GM12878 (cell line): ENCODE measurements at regions not wholly inside any gene's neighbourhood (a gene's known extent, or its start where the extent isn't known, plus 50 kb on each side); places are given as distances from the start of the nearest gene placed in this dataset.

Source experiments
- ATAC-seq: fragments of 200-7000 bp; cut with Tn5 transposase; 3 replicates; pipeline ENCODE4 v1.9.1; 2020; ENCODE audit warnings: mild to moderate bottlenecking, moderate library complexity
- BruUV-seq: library from RNA; stranded (reverse); fragments of 400-500 nt; replicated peaks from 2 replicates; lab custom pipeline; 2021; lab: Mats Ljungman, UMichigan
- CTCF ChIA-PET: fragments of 300-600 bp; sonication (Branson Sonifier 250); formaldehyde crosslinking; extraction: SDS; loops from one replicate; lab custom pipeline; 2021; ENCODE audit warnings: inconsistent platforms; lab: Yijun Ruan, JAX
- POLR2A ChIA-PET: fragments of 350-600 bp; formaldehyde crosslinking; extraction: SDS; loops from one replicate; lab custom pipeline; 2021; ENCODE audit warnings: inconsistent platforms; lab: Charles Lee
- RAD21 ChIA-PET: fragments of 300-600 bp; sonication (Branson Sonifier 250); formaldehyde crosslinking; loops from one replicate; lab custom pipeline; 2023; ENCODE audit warnings: antibody characterized with exemption; ENCODE audit not compliant: unreplicated experiment; lab: Charles Lee
- SMC1A ChIA-PET: fragments of 300-600 bp; sonication (Branson Sonifier 250); formaldehyde crosslinking; loops from one replicate; lab custom pipeline; 2023; ENCODE audit not compliant: unreplicated experiment, uncharacterized antibody; lab: Charles Lee
- DNase-seq: peaks from one replicate; pipeline ENCODE4 v3.0.0-alpha.2; 2011; ENCODE audit warnings: low read depth, low spot score
- FAIRE-seq: peaks from 3 replicates; lab custom pipeline; 2011; peaks lifted over from hg19 to GRCh38; lab: Jason Lieb, UNC
- H2AFZ ChIP-seq: 2 replicates; pipeline ENCODE4 v1.6.0; 2011; ENCODE audit warnings: low read depth, low read length, control low read depth; ENCODE audit not compliant: control insufficient read depth
- H3K27ac ChIP-seq: 2 replicates; pipeline ENCODE4 v1.5.1; 2011; ENCODE audit warnings: control low read depth; ENCODE audit not compliant: control insufficient read depth, insufficient read depth
- H3K27me3 ChIP-seq, 2 experiments: replicated peaks in 1 of 2; 2 replicates each; pipeline versions ENCODE4 v1.6.0 to v1.6.1; 2011; ENCODE audit warnings: low read length in 1 of 2; ENCODE audit not compliant: control insufficient read depth in 2 of 2, insufficient read depth in 2 of 2
- H3K36me3 ChIP-seq, 2 experiments: 2 replicates each; pipeline ENCODE4 v1.5.1; 2011; ENCODE audit warnings: low read length in 1 of 2; ENCODE audit not compliant: control insufficient read depth in 2 of 2, insufficient read depth in 2 of 2
- H3K4me1 ChIP-seq: 2 replicates; pipeline ENCODE4 v1.6.1; 2011; ENCODE audit warnings: mild to moderate bottlenecking, low read length, moderate library complexity, mixed read lengths; ENCODE audit not compliant: control insufficient read depth, insufficient read depth
- H3K4me2 ChIP-seq: 2 replicates; pipeline ENCODE4 v1.6.0; 2011; ENCODE audit warnings: control low read depth; ENCODE audit not compliant: control insufficient read depth, insufficient read depth
- H3K4me3 ChIP-seq: fragments of 200-600 bp; sonication (generic); 2 replicates; pipeline ENCODE4 v1.5.1; 2016
- H3K79me2 ChIP-seq: 2 replicates; pipeline ENCODE4 v1.6.0; 2011; ENCODE audit warnings: low read length; ENCODE audit not compliant: control insufficient read depth, insufficient read depth
- H3K9ac ChIP-seq: 2 replicates; pipeline ENCODE4 v1.8.0; 2011; ENCODE audit warnings: low read length, control low read depth, mixed read lengths; ENCODE audit not compliant: control insufficient read depth, insufficient read depth
- H3K9me3 ChIP-seq: replicated peaks from 3 replicates; pipeline ENCODE4 v1.5.1; 2011; ENCODE audit warnings: mild to moderate bottlenecking, low read length; ENCODE audit not compliant: control insufficient read depth, insufficient read depth
- H4K20me1 ChIP-seq: 2 replicates; pipeline ENCODE4 v1.6.0; 2011; ENCODE audit not compliant: control insufficient read depth, insufficient read depth
- CBX3 ChIP-seq: fragments of 200-600 bp; sonication (generic); IDR thresholded peaks from 2 replicates; pipeline ENCODE4 v1.6.1; 2016; ENCODE audit warnings: low read depth, borderline replicate concordance
- IKZF2 ChIP-seq, 2 experiments: fragments of 450-650 bp; IDR thresholded peaks; 2 replicates each; pipeline ENCODE4 v1.6.1; 2017; ENCODE audit warnings: mild to moderate bottlenecking in 2 of 2, moderate library complexity in 2 of 2
- KLF5 ChIP-seq: fragments of 450-650 bp; IDR thresholded peaks from 2 replicates; pipeline ENCODE4 v1.6.1; 2014; ENCODE audit warnings: mild to moderate bottlenecking; ENCODE audit not compliant: partially characterized antibody
- NBN ChIP-seq: fragments of 450-650 bp; IDR thresholded peaks from 2 replicates; pipeline ENCODE4 v1.6.1; 2016
- NFYB ChIP-seq: IDR thresholded peaks from 2 replicates; pipeline ENCODE4 v1.6.1; 2011; ENCODE audit warnings: low read depth, mild to moderate bottlenecking, low read length, improper control_type of control experiment, moderate library complexity; ENCODE audit not compliant: insufficient read depth
- NRF1 ChIP-seq: conservative IDR thresholded peaks from 2 replicates; pipeline ENCODE4 v1.6.1; 2011; ENCODE audit warnings: mild to moderate bottlenecking, low read depth, low read length, improper control_type of control experiment
- POLR2AphosphoS2 ChIP-seq: IDR thresholded peaks from 2 replicates; pipeline ENCODE4 v1.6.1; 2011; ENCODE audit warnings: low read depth, mild to moderate bottlenecking, low read length, improper control_type of control experiment, moderate library complexity
- RUNX3 ChIP-seq: IDR thresholded peaks from 2 replicates; pipeline ENCODE4 v1.6.1; 2012; ENCODE audit warnings: low read length, inconsistent platforms
- SUZ12 ChIP-seq: fragments of 200-600 bp; sonication (generic); IDR thresholded peaks from one replicate; pipeline ENCODE4 v1.6.1; 2018; ENCODE audit warnings: antibody characterized with exemption, mild to moderate bottlenecking; ENCODE audit not compliant: unreplicated experiment
- WGBS: methylation state at CpG from one replicate; pipeline ENCODE4 v1.1.6; 2016; ENCODE audit warnings: low lambda C conversion rate; ENCODE audit not compliant: insufficient replicate concordance, insufficient coverage; ENCODE audit errors: missing lambda C conversion rate; 5-methylcytosine and 5-hydroxymethylcytosine counted together
- in situ Hi-C: fragments of 300-500 bp; cut with MboI; formaldehyde crosslinking; loops from 9 replicates; pipeline ENCODE4 v1.14.3; 2018; ENCODE audit warnings: mixed read lengths
- intact Hi-C: fragments of 100-400 bp; cut with micrococcal nuclease; formaldehyde crosslinking; loops from one replicate; pipeline ENCODE4 v1.14.2; 2022; ENCODE audit not compliant: unreplicated experiment
- TF ChIP-seq, protein P1 (sequence below): IDR thresholded peaks from 2 replicates; pipeline ENCODE4 v1.6.1; 2011; ENCODE audit warnings: mild to moderate bottlenecking, low read depth, low read length, moderate library complexity; ENCODE audit not compliant: insufficient replicate concordance
- TF ChIP-seq, protein P2 (sequence below): IDR thresholded peaks from 2 replicates; pipeline ENCODE4 v1.6.1; 2011; ENCODE audit warnings: low read depth, mild to moderate bottlenecking, low read length, moderate library complexity, borderline replicate concordance; ENCODE audit errors: extremely low read depth
- TF ChIP-seq, protein P3 (sequence below): IDR thresholded peaks from 2 replicates; pipeline ENCODE4 v1.6.1; 2012; ENCODE audit warnings: low read depth, low read length, improper control_type of control experiment
- TF ChIP-seq, protein P4 (sequence below): fragments of 450-650 bp; conservative IDR thresholded peaks from 2 replicates; pipeline ENCODE4 v1.6.1; 2017; ENCODE audit warnings: mild to moderate bottlenecking, moderate library complexity
- TF ChIP-seq, protein P5 (sequence below): fragments of 450-650 bp; formaldehyde crosslinking; IDR thresholded peaks from 2 replicates; pipeline ENCODE4 v1.4.0; 2022; ENCODE audit warnings: mild to moderate bottlenecking, moderate library complexity
- TF ChIP-seq, protein P6 (sequence below): IDR thresholded peaks from 2 replicates; pipeline ENCODE4 v1.6.1; 2012; ENCODE audit warnings: low read length, inconsistent platforms

DNA sequence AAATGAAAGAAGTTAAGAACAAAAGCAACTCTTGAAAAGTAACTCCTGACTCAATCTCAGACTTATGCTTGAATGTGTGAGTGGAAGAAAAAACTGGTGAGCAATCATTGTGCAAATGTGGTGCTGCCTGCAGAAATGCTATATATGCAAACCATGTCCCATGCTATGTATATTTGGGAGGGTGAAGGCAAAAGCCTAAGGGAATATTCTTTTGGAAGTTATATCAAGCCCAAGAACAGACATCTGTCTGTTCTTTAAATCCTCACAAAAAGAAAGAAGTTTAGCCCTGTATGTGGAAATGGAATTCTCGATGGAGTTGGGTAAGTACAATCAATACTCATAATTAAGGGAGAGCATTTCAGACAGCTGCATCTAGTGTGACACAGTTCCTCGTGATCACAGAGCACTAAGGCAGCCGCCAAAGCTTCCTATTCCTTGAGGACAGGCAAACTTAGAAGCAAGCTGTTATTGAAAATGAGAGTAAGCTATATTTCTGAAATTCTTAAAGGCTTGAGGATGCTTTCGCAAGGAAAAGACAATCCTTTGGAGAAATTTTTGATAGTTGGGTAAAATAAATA lies 406.5 kb upstream of the CHORDC1 start:
- FAIRE-seq (no peak), DNase-seq (no peak)
- Histone ChIP-seq H3K27ac (no peak overlapping the region), H3K9me3 (no peaks in the 10 kb centered on the region), H3K27me3 (no peaks in the 10 kb centered on the region), H2AFZ (no peak overlapping the region), H4K20me1 (no peaks in the 10 kb centered on the region), H3K4me3 (no peak overlapping the region), H3K4me1 (no peaks in the 10 kb centered on the region), H3K9ac (no peak overlapping the region)
- in situ Hi-C loops: no loop called here
- CTCF ChIA-PET: interaction anchor here (0.6 to 1.1 kb wide), 2 partner anchors 9 to 11 kb away, joined by 3 to 5 read pairs; no protein-coding TSS in a partner anchor
- BruUV-seq: no TSS peak
- RAD21 ChIA-PET: no interaction called here
- POLR2A ChIA-PET: no interaction called here
- SMC1A ChIA-PET: no interaction called here
- TF ChIP-seq SUZ12 (no peak), IKZF2 (IDR thresholded peaks at IDR 0.05) (no peak), NRF1 (no peak), NFYB (no peak), RUNX3 (no peak), POLR2AphosphoS2 (no peak), CBX3 (no peak), NBN (no peak), KLF5 (no peak)
- TF ChIP-seq, protein P1, sequence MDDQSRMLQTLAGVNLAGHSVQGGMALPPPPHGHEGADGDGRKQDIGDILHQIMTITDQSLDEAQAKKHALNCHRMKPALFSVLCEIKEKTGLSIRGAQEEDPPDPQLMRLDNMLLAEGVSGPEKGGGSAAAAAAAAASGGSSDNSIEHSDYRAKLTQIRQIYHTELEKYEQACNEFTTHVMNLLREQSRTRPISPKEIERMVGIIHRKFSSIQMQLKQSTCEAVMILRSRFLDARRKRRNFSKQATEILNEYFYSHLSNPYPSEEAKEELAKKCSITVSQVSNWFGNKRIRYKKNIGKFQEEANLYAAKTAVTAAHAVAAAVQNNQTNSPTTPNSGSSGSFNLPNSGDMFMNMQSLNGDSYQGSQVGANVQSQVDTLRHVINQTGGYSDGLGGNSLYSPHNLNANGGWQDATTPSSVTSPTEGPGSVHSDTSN: no peak
- TF ChIP-seq, protein P2, sequence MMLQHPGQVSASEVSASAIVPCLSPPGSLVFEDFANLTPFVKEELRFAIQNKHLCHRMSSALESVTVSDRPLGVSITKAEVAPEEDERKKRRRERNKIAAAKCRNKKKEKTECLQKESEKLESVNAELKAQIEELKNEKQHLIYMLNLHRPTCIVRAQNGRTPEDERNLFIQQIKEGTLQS: no peak
- TF ChIP-seq, protein P3, sequence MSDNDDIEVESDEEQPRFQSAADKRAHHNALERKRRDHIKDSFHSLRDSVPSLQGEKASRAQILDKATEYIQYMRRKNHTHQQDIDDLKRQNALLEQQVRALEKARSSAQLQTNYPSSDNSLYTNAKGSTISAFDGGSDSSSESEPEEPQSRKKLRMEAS: no peak
- TF ChIP-seq, protein P4, sequence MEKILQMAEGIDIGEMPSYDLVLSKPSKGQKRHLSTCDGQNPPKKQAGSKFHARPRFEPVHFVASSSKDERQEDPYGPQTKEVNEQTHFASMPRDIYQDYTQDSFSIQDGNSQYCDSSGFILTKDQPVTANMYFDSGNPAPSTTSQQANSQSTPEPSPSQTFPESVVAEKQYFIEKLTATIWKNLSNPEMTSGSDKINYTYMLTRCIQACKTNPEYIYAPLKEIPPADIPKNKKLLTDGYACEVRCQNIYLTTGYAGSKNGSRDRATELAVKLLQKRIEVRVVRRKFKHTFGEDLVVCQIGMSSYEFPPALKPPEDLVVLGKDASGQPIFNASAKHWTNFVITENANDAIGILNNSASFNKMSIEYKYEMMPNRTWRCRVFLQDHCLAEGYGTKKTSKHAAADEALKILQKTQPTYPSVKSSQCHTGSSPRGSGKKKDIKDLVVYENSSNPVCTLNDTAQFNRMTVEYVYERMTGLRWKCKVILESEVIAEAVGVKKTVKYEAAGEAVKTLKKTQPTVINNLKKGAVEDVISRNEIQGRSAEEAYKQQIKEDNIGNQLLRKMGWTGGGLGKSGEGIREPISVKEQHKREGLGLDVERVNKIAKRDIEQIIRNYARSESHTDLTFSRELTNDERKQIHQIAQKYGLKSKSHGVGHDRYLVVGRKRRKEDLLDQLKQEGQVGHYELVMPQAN: no peak
- TF ChIP-seq, protein P5, sequence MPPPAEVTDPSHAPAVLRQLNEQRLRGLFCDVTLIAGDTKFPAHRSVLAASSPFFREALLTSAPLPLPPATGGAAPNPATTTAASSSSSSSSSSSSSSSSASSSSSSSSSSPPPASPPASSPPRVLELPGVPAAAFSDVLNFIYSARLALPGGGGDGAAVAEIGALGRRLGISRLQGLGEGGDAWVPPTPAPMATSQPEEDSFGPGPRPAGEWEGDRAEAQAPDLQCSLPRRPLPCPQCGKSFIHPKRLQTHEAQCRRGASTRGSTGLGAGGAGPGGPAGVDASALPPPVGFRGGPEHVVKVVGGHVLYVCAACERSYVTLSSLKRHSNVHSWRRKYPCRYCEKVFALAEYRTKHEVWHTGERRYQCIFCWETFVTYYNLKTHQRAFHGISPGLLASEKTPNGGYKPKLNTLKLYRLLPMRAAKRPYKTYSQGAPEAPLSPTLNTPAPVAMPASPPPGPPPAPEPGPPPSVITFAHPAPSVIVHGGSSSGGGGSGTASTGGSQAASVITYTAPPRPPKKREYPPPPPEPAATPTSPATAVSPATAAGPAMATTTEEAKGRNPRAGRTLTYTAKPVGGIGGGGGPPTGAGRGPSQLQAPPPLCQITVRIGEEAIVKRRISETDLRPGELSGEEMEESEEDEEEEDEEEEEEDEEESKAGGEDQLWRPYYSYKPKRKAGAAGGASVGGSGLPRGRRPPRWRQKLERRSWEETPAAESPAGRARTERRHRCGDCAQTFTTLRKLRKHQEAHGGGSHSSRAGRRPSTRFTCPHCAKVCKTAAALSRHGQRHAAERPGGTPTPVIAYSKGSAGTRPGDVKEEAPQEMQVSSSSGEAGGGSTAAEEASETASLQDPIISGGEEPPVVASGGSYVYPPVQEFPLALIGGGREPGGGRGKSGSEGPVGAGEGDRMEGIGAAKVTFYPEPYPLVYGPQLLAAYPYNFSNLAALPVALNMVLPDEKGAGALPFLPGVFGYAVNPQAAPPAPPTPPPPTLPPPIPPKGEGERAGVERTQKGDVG (CRISPR knock-in tag): no peak
- TF ChIP-seq, protein P6, sequence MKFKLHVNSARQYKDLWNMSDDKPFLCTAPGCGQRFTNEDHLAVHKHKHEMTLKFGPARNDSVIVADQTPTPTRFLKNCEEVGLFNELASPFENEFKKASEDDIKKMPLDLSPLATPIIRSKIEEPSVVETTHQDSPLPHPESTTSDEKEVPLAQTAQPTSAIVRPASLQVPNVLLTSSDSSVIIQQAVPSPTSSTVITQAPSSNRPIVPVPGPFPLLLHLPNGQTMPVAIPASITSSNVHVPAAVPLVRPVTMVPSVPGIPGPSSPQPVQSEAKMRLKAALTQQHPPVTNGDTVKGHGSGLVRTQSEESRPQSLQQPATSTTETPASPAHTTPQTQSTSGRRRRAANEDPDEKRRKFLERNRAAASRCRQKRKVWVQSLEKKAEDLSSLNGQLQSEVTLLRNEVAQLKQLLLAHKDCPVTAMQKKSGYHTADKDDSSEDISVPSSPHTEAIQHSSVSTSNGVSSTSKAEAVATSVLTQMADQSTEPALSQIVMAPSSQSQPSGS: no peak
- TF ChIP-seq, all 136 proteins: peak for 0
- Histone ChIP-seq H3K79me2 (no peaks in the 10 kb centered on the region), H3K36me3 (no peaks in the 10 kb centered on the region), H3K4me2 (no peak overlapping the region)
- 52% methylated on average over 4 of the region's 4 CpGs for WGBS
- intact Hi-C loops: no loop called here
- no peak for ATAC-seq
